GM18505 (cell line): ENCODE measurements at regions not wholly inside any gene's neighbourhood (a gene's known extent, or its start where the extent isn't known, plus 50 kb on each side); places are given as distances from the start of the nearest gene placed in this dataset.
"Not testable (repeated sequence)": the region's sequence is repeated elsewhere in the genome, so short reads cannot be mapped to it uniquely, and the experiment has no call there.

Experiments used
- ATAC-seq: cut with Tn5 transposase; IDR thresholded peaks from one replicate; pipeline ENCODE4 v1.9.1; 2021; ENCODE audit not compliant: unreplicated experiment
- POLR2A ChIP-seq: IDR thresholded peaks from 4 replicates; pipeline ENCODE4 v1.6.1; 2011; ENCODE audit warnings: borderline replicate concordance; ENCODE audit not compliant: insufficient read depth, insufficient read length; ENCODE audit errors: extremely low read depth

GRCh38 chr6:85912582-85912981 lies 269.9 kb upstream of the SYNCRIP start:
- no peak for TF ChIP-seq POLR2A
- no peak for ATAC-seq

- no peak for TF ChIP-seq POLR2A
- no peak for ATAC-seq
These were observed 268.4 kb upstream of the SYNCRIP start for GRCh38 chr6:85911067-85911466.

- not testable (repeated sequence) for ATAC-seq
These were observed 265.4 kb upstream of the SYNCRIP start for GRCh38 chr6:85908120-85908519.

- TF ChIP-seq POLR2A: no peak
- ATAC-seq: no peak
These were observed 249.7 kb upstream of the SYNCRIP start for GRCh38 chr6:85892346-85892745.

GRCh38 chr6:85887461-85887860 lies 244.8 kb upstream of the SYNCRIP start:
- no peak for ATAC-seq
- no peak for TF ChIP-seq POLR2A

- ATAC-seq: no peak
- no peak for TF ChIP-seq POLR2A
These were observed 226.0 kb upstream of the SYNCRIP start for GRCh38 chr6:85868685-85869084.

GRCh38 chr6:85867595-85867994 lies 224.9 kb upstream of the SYNCRIP start:
- TF ChIP-seq POLR2A: no peak
- ATAC-seq: no peak

GRCh38 chr6:85866758-85867401 lies 224.2 kb upstream of the SYNCRIP start:
- TF ChIP-seq POLR2A: no peak
- ATAC-seq: no peak

GRCh38 chr6:85866370-85866730 lies 223.7 kb upstream of the SYNCRIP start:
- no peak for ATAC-seq
- TF ChIP-seq POLR2A: no peak

GRCh38 chr6:85865420-85866369 lies 223.0 kb upstream of the SYNCRIP start:
- TF ChIP-seq POLR2A: no peak
- ATAC-seq: peak; percentile 73

- ATAC-seq: no peak
- TF ChIP-seq POLR2A: no peak
These were observed 222.0 kb upstream of the SYNCRIP start for GRCh38 chr6:85864453-85865401.

- no peak for ATAC-seq
- TF ChIP-seq POLR2A: no peak
These were observed 213.5 kb upstream of the SYNCRIP start for GRCh38 chr6:85856235-85856634.

GRCh38 chr6:85838351-85839119 lies 195.8 kb upstream of the SYNCRIP start:
- not testable (repeated sequence) for ATAC-seq
